GM18508 (cell line): ENCODE measurements at regions not wholly inside any gene's neighbourhood (a gene's known extent, or its start where the extent isn't known, plus 50 kb on each side); places are given as distances from the start of the nearest gene placed in this dataset.

Experiments
- ATAC-seq: cut with Tn5 transposase; IDR thresholded peaks from one replicate; pipeline ENCODE4 v1.9.1; 2021; ENCODE audit warnings: moderate number of reproducible peaks; ENCODE audit not compliant: insufficient read depth, unreplicated experiment

GRCh38 chr4:162272215-162272614 is 108.4 kb upstream of the FSTL5 start:
- ATAC-seq, result no peak

DNA sequence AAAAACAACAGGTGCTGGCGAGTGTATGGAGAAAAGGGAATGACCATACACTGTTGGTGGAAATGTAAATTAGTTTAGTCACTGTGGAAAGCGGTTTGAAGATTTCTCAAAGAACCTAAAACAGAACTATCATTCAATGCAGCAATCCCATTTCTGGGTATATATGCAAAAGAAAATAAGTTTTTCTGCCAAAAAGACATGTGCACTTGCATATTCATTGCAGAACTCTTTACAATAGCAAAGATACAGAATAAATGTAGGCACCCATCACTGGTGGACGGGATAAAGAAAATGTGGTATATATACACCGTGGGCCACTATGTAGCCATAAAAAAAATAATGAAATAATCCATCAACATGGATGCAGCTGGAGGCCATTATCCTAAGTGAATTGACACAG is 105.1 kb upstream of the FSTL5 start:
- no peak for ATAC-seq

GRCh38 chr4:162265802-162266201 is 102.0 kb upstream of the FSTL5 start:
- no peak for ATAC-seq

DNA sequence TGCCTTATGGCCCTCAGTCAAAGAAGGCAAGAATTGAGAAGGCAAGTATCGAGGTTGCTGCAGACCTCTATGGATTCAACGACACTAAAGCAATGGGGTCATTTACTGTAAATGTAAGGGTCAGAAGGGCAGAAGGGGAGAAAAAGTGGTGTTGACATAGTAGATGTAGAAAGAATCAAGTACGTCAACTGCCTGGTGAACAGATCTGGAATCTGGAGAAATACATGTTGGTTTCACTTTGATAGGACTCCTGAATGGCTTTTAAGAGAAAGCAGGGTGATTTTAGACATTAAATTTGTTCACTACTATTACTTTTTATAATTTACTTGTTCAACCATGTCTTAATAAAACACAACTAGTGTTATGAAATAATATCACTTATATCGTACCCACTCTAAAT is 81.3 kb upstream of the FSTL5 start:
- no peak for ATAC-seq

- ATAC-seq, result no peak
Observed at GRCh38 chr4:162241857-162242256, 78.1 kb upstream of the FSTL5 start.

- ATAC-seq, result no peak
Observed at GRCh38 chr4:162239992-162240769, 76.4 kb upstream of the FSTL5 start.

- ATAC-seq, result no peak
Observed at GRCh38 chr4:162237676-162238075, 73.9 kb upstream of the FSTL5 start.

DNA sequence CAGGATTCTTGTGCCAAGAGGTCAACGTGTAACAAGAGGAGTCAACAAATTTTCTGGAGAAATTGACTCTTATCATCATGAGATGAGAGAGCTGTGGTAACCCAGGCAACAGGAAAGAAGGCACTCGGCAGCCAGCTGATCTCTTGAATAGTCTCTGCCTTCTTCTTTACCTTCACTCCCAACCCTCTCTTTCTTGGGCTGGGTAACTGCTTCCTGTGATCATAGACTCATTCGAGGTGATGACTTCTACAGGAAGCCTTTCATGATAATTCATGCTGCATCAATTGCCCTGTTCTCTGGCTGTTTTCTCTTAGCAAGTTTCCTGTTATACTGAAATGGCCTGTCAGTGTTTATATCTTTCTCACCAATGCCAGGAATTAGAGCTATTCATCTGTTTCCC is 70.8 kb upstream of the FSTL5 start:
- no peak for ATAC-seq

GRCh38 chr4:162232349-162232748 is 68.5 kb upstream of the FSTL5 start:
- ATAC-seq, result no peak

- ATAC-seq, result no peak
Observed at GRCh38 chr4:162229670-162230069, 65.9 kb upstream of the FSTL5 start.

- ATAC-seq, result no peak
Observed at GRCh38 chr4:162221148-162221547, 57.3 kb upstream of the FSTL5 start.
